Upper lobe of left lung (tissue), 6 donors: ENCODE measurements at regions not wholly inside any gene's neighbourhood (a gene's known extent, or its start where the extent isn't known, plus 50 kb on each side); places are given as distances from the start of the nearest gene placed in this dataset.
A peak's percentile ranks its signal among the peaks of the same experiment; 100 is the strongest.

Source experiments
- ATAC-seq, 2 donors: fragments of 200-7000 bp; cut with Tn5 transposase; one replicate each; pipeline ENCODE4 v1.9.1; 2022; ENCODE audit warnings: mild to moderate bottlenecking in 2 of 2, moderate library complexity in 2 of 2; ENCODE audit not compliant: low FRiP score in 2 of 2
- DNase-seq, 2 donors: peaks; one replicate each; pipeline ENCODE4 v3.0.0-alpha.2; 2019 to 2020
- H3K27ac ChIP-seq, 4 donors: fragments of 200-600 bp; sonication (generic); one replicate each; pipeline ENCODE4 v1.5.1; 2016 to 2019
- H3K27me3 ChIP-seq, 4 donors: fragments of 200-600 bp; sonication (generic); one replicate each; pipeline ENCODE4 v1.5.1; 2017 to 2019
- H3K36me3 ChIP-seq, 4 donors: fragments of 200-600 bp; sonication (generic); one replicate each; pipeline ENCODE4 v1.5.1; 2016 to 2019
- H3K4me1 ChIP-seq, 4 donors: fragments of 200-600 bp; sonication (generic); one replicate each; pipeline ENCODE4 v1.5.1; 2018 to 2019
- H3K4me3 ChIP-seq, 4 donors: fragments of 200-600 bp; sonication (generic); one replicate each; pipeline ENCODE4 v1.5.1; 2017 to 2019; ENCODE audit warnings: mild to moderate bottlenecking in 2 of 4, moderate library complexity in 1 of 4
- H3K9me3 ChIP-seq, 4 donors: fragments of 200-600 bp; sonication (generic); one replicate each; pipeline ENCODE4 v1.5.1; 2018 to 2019
- EP300 ChIP-seq, 4 donors: sonication (generic); formaldehyde crosslinking; IDR thresholded peaks; one replicate each; pipeline ENCODE4 v1.5.1; 2017; ENCODE audit warnings: antibody characterized with exemption in 4 of 4, control low read depth in 2 of 4
- POLR2A ChIP-seq, 4 donors: fragments of 450-650 bp; IDR thresholded peaks; one replicate each; pipeline ENCODE4 v1.5.1; 2016 to 2017; ENCODE audit warnings: antibody characterized with exemption in 4 of 4, mild to moderate bottlenecking in 2 of 4
- POLR2AphosphoS5 ChIP-seq, 2 donors: sonication (generic); formaldehyde crosslinking; IDR thresholded peaks; one replicate each; pipeline ENCODE4 v1.5.1; 2017; ENCODE audit warnings: antibody characterized with exemption in 2 of 2
- WGBS, 2 donors: methylation state at CpG; one replicate each; pipeline ENCODE4 v1.1.5; 2017 to 2018; 5-methylcytosine and 5-hydroxymethylcytosine counted together
- TF ChIP-seq, protein P1 (sequence below), 6 experiments: fragments of 450-650 bp in 4 of 6; fragments of 200-600 bp in 2 of 6; sonication (generic) in 2 of 6; IDR thresholded peaks; one replicate each; pipeline ENCODE4 v1.5.1; 2016 to 2019; ENCODE audit warnings: antibody characterized with exemption in 6 of 6
- donor health status: DM: no; HTN: no; CAD: no; lungs with moderate emphysema.
- donor health status: DM: no; HTN: yes; CAD: no; lungs with severe emphysema.

GRCh38 chr10:47099474-47099873, 188.2 kb downstream of the PTPN20 start:
- no peaks in the 10 kb centered on the region for H3K9me3 ChIP-seq
- 93 to 100% methylated on average over 7 of the region's 7 CpGs for WGBS, 2 donors
- peaks cover 0 to 5% (median 0%) of the 10 kb centered on the region in 4 donors for H3K4me1 ChIP-seq
- H3K27me3 ChIP-seq, result no peaks in the 10 kb centered on the region
- ATAC-seq, result no peak
- H3K27ac ChIP-seq, result no peak overlapping the region
- no peak overlapping the region for H3K4me3 ChIP-seq
- no peaks in the 10 kb centered on the region for H3K36me3 ChIP-seq
- TF ChIP-seq, protein P1, sequence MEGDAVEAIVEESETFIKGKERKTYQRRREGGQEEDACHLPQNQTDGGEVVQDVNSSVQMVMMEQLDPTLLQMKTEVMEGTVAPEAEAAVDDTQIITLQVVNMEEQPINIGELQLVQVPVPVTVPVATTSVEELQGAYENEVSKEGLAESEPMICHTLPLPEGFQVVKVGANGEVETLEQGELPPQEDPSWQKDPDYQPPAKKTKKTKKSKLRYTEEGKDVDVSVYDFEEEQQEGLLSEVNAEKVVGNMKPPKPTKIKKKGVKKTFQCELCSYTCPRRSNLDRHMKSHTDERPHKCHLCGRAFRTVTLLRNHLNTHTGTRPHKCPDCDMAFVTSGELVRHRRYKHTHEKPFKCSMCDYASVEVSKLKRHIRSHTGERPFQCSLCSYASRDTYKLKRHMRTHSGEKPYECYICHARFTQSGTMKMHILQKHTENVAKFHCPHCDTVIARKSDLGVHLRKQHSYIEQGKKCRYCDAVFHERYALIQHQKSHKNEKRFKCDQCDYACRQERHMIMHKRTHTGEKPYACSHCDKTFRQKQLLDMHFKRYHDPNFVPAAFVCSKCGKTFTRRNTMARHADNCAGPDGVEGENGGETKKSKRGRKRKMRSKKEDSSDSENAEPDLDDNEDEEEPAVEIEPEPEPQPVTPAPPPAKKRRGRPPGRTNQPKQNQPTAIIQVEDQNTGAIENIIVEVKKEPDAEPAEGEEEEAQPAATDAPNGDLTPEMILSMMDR (IDR thresholded peaks at IDR 0.05), result no peak
- no peak for TF ChIP-seq POLR2A (IDR thresholded peaks at IDR 0.05)
- TF ChIP-seq POLR2AphosphoS5 (IDR thresholded peaks at IDR 0.05), result no peak
- TF ChIP-seq EP300 (IDR thresholded peaks at IDR 0.05), result no peak
- no peak for DNase-seq

DNA sequence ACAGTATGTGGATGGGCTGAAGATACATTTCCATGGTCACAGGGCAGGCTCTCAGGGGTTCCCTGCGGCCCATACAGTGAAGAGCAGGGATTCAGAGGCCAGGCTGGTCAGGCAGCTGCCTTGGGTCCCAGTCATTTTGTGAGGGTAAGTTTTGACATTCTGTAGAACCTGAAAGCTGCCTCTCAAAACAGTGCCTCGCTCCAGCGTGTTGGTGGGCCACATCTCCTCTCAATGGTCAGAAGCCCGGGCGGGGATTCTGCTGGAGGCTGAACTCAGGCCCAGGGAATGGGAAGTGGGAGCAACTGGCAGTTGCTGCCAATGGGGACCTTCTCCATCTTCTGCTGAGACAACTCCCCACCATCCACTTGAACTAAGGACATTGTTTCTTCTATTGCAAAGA, 190.0 kb downstream of the PTPN20 start:
- Histone ChIP-seq H3K4me3 (no peak overlapping the region), H3K9me3 (no peaks in the 10 kb centered on the region), H3K27ac (no peak overlapping the region), H3K4me1 (peaks cover 0 to 11% (median 3%) of the 10 kb centered on the region in 4 donors), H3K36me3 (no peaks in the 10 kb centered on the region), H3K27me3 (no peaks in the 10 kb centered on the region)
- TF ChIP-seq, protein P1 (IDR thresholded peaks at IDR 0.05), result no peak
- TF ChIP-seq EP300 (IDR thresholded peaks at IDR 0.05) (no peak), POLR2AphosphoS5 (IDR thresholded peaks at IDR 0.05) (no peak), POLR2A (IDR thresholded peaks at IDR 0.05) (no peak)
- no peak for ATAC-seq
- no peak for DNase-seq
- WGBS, 2 donors, result 70 to 97% methylated on average over 1 to 5 of the region's 5 CpGs

DNA sequence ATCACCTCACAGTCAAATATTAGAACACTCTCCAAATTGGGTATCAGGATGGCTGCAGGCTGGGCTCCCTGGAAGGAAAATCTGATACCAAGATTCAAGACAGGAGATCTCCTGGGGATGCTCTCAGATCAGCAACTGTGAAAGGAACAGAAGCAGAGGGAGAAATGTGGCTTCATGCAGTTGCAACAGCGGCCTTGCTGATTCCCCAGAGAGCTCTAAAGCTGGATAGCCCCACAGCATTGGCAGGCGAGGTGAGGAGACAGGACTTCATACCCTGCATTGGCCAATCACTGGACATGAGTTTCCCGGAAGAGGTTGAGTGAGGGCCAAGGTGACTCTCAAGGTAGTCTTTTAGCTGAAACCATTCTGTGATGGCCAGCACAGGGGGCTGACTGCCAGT, 190.6 kb downstream of the PTPN20 start:
- WGBS, 2 donors, result 86 to 90% methylated on average over 3 of the region's 3 CpGs
- no peak overlapping the region for H3K27ac ChIP-seq
- no peak overlapping the region for H3K4me3 ChIP-seq
- TF ChIP-seq POLR2AphosphoS5 (IDR thresholded peaks at IDR 0.05) (no peak), POLR2A (IDR thresholded peaks at IDR 0.05) (no peak)
- TF ChIP-seq, protein P1 (IDR thresholded peaks at IDR 0.05), result no peak
- DNase-seq (no peak), ATAC-seq (no peak)
- no peaks in the 10 kb centered on the region for H3K36me3 ChIP-seq
- peaks cover 0 to 11% (median 3%) of the 10 kb centered on the region in 4 donors for H3K4me1 ChIP-seq
- no peaks in the 10 kb centered on the region for H3K27me3 ChIP-seq
- no peaks in the 10 kb centered on the region for H3K9me3 ChIP-seq

- Histone ChIP-seq H3K27me3 (no peaks in the 10 kb centered on the region), H3K27ac (peak overlapping the region in 2 of 4 donors; percentile 53 to 77), H3K4me1 (peaks cover 0 to 11% (median 3%) of the 10 kb centered on the region in 4 donors), H3K36me3 (no peaks in the 10 kb centered on the region), H3K4me3 (no peak overlapping the region), H3K9me3 (no peaks in the 10 kb centered on the region)
- TF ChIP-seq POLR2AphosphoS5 (IDR thresholded peaks at IDR 0.05) (peak in 1 of 2 donors; percentile 41), EP300 (IDR thresholded peaks at IDR 0.05) (no peak), POLR2A (IDR thresholded peaks at IDR 0.05) (no peak)
- TF ChIP-seq, protein P1 (IDR thresholded peaks at IDR 0.05), result no peak
- DNase-seq (no peak), ATAC-seq (peak; percentile 20 to 54)
- 81 to 84% methylated on average over 4 of the region's 4 CpGs for WGBS, 2 donors
These were observed 192.9 kb downstream of the PTPN20 start for GRCh38 chr10:47104151-47104605.

DNA sequence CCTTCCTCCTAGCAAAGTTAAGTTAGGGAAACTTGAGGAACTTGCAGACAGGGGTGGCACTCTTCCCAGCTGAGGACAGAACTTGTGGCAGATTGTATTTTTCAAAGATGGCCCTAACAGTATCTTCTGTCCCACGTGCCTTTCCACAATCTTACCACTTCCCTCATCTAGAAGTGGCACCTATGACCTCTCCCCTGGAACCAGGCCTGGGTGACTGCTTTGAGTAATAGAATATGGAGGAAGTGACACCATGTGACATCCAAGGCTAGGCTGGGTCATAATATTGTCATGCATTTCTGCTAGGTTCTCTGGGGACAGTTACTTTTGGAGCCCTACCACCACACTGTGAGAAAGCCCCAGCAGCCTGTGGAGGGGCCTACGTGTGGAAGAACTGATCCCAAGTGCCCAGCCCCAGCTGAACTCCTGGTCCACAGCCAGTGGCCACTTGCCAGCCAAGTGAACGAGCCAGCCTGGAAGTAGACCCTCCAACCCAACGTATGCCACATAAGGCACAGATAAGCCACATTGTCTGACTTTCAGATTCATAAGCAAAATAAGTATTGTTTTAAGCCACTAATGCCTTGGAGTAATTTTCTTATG, 193.7 kb downstream of the PTPN20 start:
- H3K27ac ChIP-seq, result peak overlapping the region in 3 of 4 donors; percentile 50 to 77 (median 53)
- peaks cover 0 to 11% (median 3%) of the 10 kb centered on the region in 4 donors for H3K4me1 ChIP-seq
- TF ChIP-seq EP300 (IDR thresholded peaks at IDR 0.05) (peak in 1 of 4 donors; percentile 26), POLR2A (IDR thresholded peaks at IDR 0.05) (peak in 1 of 4 donors; percentile 29), POLR2AphosphoS5 (IDR thresholded peaks at IDR 0.05) (peak in 1 of 2 donors; percentile 5)
- TF ChIP-seq, protein P1 (IDR thresholded peaks at IDR 0.05), result no peak
- peak; percentile 17 to 71 for DNase-seq
- H3K4me3 ChIP-seq, result no peak overlapping the region
- 53 to 81% methylated on average over 4 of the region's 4 CpGs for WGBS, 2 donors
- no peaks in the 10 kb centered on the region for H3K27me3 ChIP-seq
- H3K9me3 ChIP-seq, result no peaks in the 10 kb centered on the region
- no peaks in the 10 kb centered on the region for H3K36me3 ChIP-seq
- ATAC-seq, result peak; percentile 69 to 77
